T-cell (primary cell): ENCODE measurements at regions not wholly inside any gene's neighbourhood (a gene's known extent, or its start where the extent isn't known, plus 50 kb on each side); places are given as distances from the start of the nearest gene placed in this dataset.

ENCODE experiments used
- ATAC-seq, 4 experiments: fragments of 200-7000 bp in 3 of 4; fragments of 150-1000 bp in 1 of 4; cut with Tn5 transposase; replicated peaks in 1 of 4; 1 replicate in 3 of 4; 2 replicates in 1 of 4; pipeline ENCODE4 v1.10.0; 2021; ENCODE audit warnings: moderate library complexity in 3 of 4, mild to moderate bottlenecking in 2 of 4, moderate number of reproducible peaks in 1 of 4
- CTCF ChIA-PET, 2 donors: fragments of 300-600 bp; sonication (Branson Sonifier 250); formaldehyde crosslinking; loops; one replicate each; lab custom pipeline; 2022; ENCODE audit warnings: antibody characterized with exemption in 2 of 2; lab: Charles Lee
- POLR2A ChIA-PET, 2 donors: fragments of 300-600 bp; sonication (Branson Sonifier 250); formaldehyde crosslinking; loops; one replicate each; lab custom pipeline; 2022; ENCODE audit warnings: antibody characterized with exemption in 2 of 2; lab: Charles Lee
- DNase-seq, 35 experiments: peaks; one replicate each; pipeline versions ENCODE4 v3.0.0 to v3.0.0-alpha.2; 2013 to 2023
- H3K27ac ChIP-seq: one replicate; pipeline ENCODE4 v1.5.1; 2013; ENCODE audit warnings: low read length
- H3K27me3 ChIP-seq, 2 experiments: replicated peaks in 1 of 2; 1 replicate in 1 of 2; 2 replicates in 1 of 2; pipeline versions ENCODE4 v1.6.1 to v1.7.0; 2013; ENCODE audit warnings: low read length in 1 of 2, mixed read lengths in 1 of 2; ENCODE audit not compliant: control insufficient read depth in 2 of 2, insufficient read depth in 2 of 2; ENCODE audit errors: extremely low read depth in 1 of 2
- H3K36me3 ChIP-seq, 2 donors: 1 replicate in 1 of 2; 2 replicates in 1 of 2; pipeline versions ENCODE4 v1.6.1 to v1.7.0; 2013; ENCODE audit warnings: low read length in 1 of 2; ENCODE audit not compliant: control insufficient read depth in 2 of 2, insufficient read depth in 1 of 2; ENCODE audit errors: extremely low read depth in 1 of 2
- H3K4me1 ChIP-seq, 2 experiments: 1 replicate in 1 of 2; 2 replicates in 1 of 2; pipeline versions ENCODE4 v1.6.1 to v1.7.0; 2013; ENCODE audit warnings: low read length in 2 of 2, mixed read lengths in 1 of 2; ENCODE audit not compliant: insufficient read depth in 2 of 2, control insufficient read depth in 1 of 2; ENCODE audit errors: extremely low read depth in 1 of 2
- H3K4me3 ChIP-seq, 2 donors: 1 replicate in 1 of 2; 2 replicates in 1 of 2; pipeline versions ENCODE4 v1.5.1 to v1.7.0; 2013; ENCODE audit warnings: mild to moderate bottlenecking in 2 of 2, low read length in 1 of 2, moderate library complexity in 1 of 2; ENCODE audit not compliant: control insufficient read depth in 1 of 2; ENCODE audit errors: extremely low read depth in 1 of 2
- H3K9me3 ChIP-seq: 2 replicates; pipeline ENCODE4 v1.7.0; 2013
- H3K27ac Mint-ChIP-seq, 2 donors: one replicate each; pipeline ENCODE4 v1.8.0; 2020 to 2021; ENCODE audit warnings: mild to moderate bottlenecking in 2 of 2, mixed read lengths in 2 of 2
- H3K27me3 Mint-ChIP-seq, 2 donors: one replicate each; pipeline ENCODE4 v1.8.0; 2021 to 2022; ENCODE audit warnings: mixed read lengths in 2 of 2
- H3K36me3 Mint-ChIP-seq: one replicate; pipeline ENCODE4 v1.8.0; 2021; ENCODE audit warnings: mixed read lengths
- H3K4me1 Mint-ChIP-seq, 3 donors: one replicate each; pipeline ENCODE4 v1.8.0; 2020 to 2022; ENCODE audit warnings: mixed read lengths in 3 of 3, mild to moderate bottlenecking in 1 of 3
- H3K4me3 Mint-ChIP-seq, 3 donors: one replicate each; pipeline ENCODE4 v1.8.0; 2020 to 2022; ENCODE audit warnings: mild to moderate bottlenecking in 3 of 3, mixed read lengths in 3 of 3, moderate library complexity in 3 of 3
- H3K9me3 Mint-ChIP-seq, 3 donors: one replicate each; pipeline ENCODE4 v1.8.0; 2020 to 2022; ENCODE audit warnings: mixed read lengths in 3 of 3
- WGBS: methylation state at CpG from one replicate; pipeline ENCODE4 v1.1.5; 2013; ENCODE audit warnings: missing lambda C conversion rate; ENCODE audit not compliant: insufficient coverage; 5-methylcytosine and 5-hydroxymethylcytosine counted together

GRCh38 chr12:89139390-89139789, 212.9 kb downstream of the DUSP6 start:
- no peaks in the 10 kb centered on the region for H3K27me3 Mint-ChIP-seq
- no peak overlapping the region for H3K27ac Mint-ChIP-seq
- H3K27ac ChIP-seq = no peak overlapping the region
- 100% methylated on average over 1 of the region's 4 CpGs for WGBS
- H3K9me3 Mint-ChIP-seq = no peaks in the 10 kb centered on the region
- DNase-seq = no peak
- H3K4me1 ChIP-seq = no peaks in the 10 kb centered on the region
- no peak for ATAC-seq
- H3K36me3 ChIP-seq = no peaks in the 10 kb centered on the region
- no peak overlapping the region for H3K4me3 ChIP-seq
- H3K27me3 ChIP-seq = no peaks in the 10 kb centered on the region
- CTCF ChIA-PET = no interaction called here
- POLR2A ChIA-PET = no interaction called here
- no peak overlapping the region for H3K4me3 Mint-ChIP-seq
- H3K9me3 ChIP-seq = no peaks in the 10 kb centered on the region
- no peaks in the 10 kb centered on the region for H3K4me1 Mint-ChIP-seq
- H3K36me3 Mint-ChIP-seq = no peaks in the 10 kb centered on the region

- no peaks in the 10 kb centered on the region for H3K4me1 ChIP-seq
- Mint-ChIP-seq H3K27me3 (no peaks in the 10 kb centered on the region), H3K36me3 (no peaks in the 10 kb centered on the region), H3K4me1 (no peaks in the 10 kb centered on the region), H3K9me3 (no peaks in the 10 kb centered on the region), H3K4me3 (no peak overlapping the region), H3K27ac (no peak overlapping the region)
- CTCF ChIA-PET = no interaction called here
- no peaks in the 10 kb centered on the region for H3K36me3 ChIP-seq
- ATAC-seq (no peak), DNase-seq (no peak)
- H3K27me3 ChIP-seq = no peaks in the 10 kb centered on the region
- POLR2A ChIA-PET = no interaction called here
- H3K27ac ChIP-seq = no peak overlapping the region
- H3K9me3 ChIP-seq = no peaks in the 10 kb centered on the region
- no peak overlapping the region for H3K4me3 ChIP-seq
These were observed 214.1 kb downstream of the DUSP6 start for GRCh38 chr12:89138048-89138852.

GRCh38 chr12:89135976-89136634, 216.2 kb downstream of the DUSP6 start:
- no peak overlapping the region for H3K27ac ChIP-seq
- CTCF ChIA-PET = no interaction called here
- Mint-ChIP-seq H3K4me1 (no peaks in the 10 kb centered on the region), H3K36me3 (no peaks in the 10 kb centered on the region), H3K9me3 (no peaks in the 10 kb centered on the region), H3K27ac (no peak overlapping the region), H3K4me3 (no peak overlapping the region), H3K27me3 (peaks cover 0 to 3% of the 10 kb centered on the region in 2 donors)
- DNase-seq = no peak
- no peaks in the 10 kb centered on the region for H3K36me3 ChIP-seq
- POLR2A ChIA-PET = no interaction called here
- no peak for ATAC-seq
- H3K4me3 ChIP-seq = no peak overlapping the region
- H3K4me1 ChIP-seq = no peaks in the 10 kb centered on the region
- no peaks in the 10 kb centered on the region for H3K27me3 ChIP-seq
- H3K9me3 ChIP-seq = no peaks in the 10 kb centered on the region

GRCh38 chr12:89134213-89134770, 218.0 kb downstream of the DUSP6 start:
- POLR2A ChIA-PET = no interaction called here

GRCh38 chr12:89129167-89129870, 223.0 kb downstream of the DUSP6 start:
- ChIA-PET POLR2A (no interaction called here), CTCF (interaction anchor here in 1 of 2 donors (0.6 kb wide), 1 partner anchor 96 kb away, joined by 4 read pairs; no protein-coding TSS in a partner anchor)
- Histone ChIP-seq H3K4me3 (no peak overlapping the region), H3K4me1 (no peaks in the 10 kb centered on the region), H3K36me3 (no peaks in the 10 kb centered on the region), H3K27me3 (no peaks in the 10 kb centered on the region), H3K9me3 (no peaks in the 10 kb centered on the region), H3K27ac (no peak overlapping the region)
- Mint-ChIP-seq H3K27me3 (peaks cover 0 to 3% of the 10 kb centered on the region in 2 donors), H3K4me3 (no peak overlapping the region), H3K4me1 (no peaks in the 10 kb centered on the region), H3K27ac (no peak overlapping the region), H3K36me3 (no peaks in the 10 kb centered on the region), H3K9me3 (no peaks in the 10 kb centered on the region)
- ATAC-seq (no peak), DNase-seq (no peak)
- WGBS = 83% methylated on average over 3 of the region's 3 CpGs

More at GRCh38 chr12:89134213-89134770, 218.0 kb downstream of the DUSP6 start:
- H3K27ac Mint-ChIP-seq = no peak overlapping the region
- no peak overlapping the region for H3K4me3 ChIP-seq
- H3K36me3 Mint-ChIP-seq = no peaks in the 10 kb centered on the region
- no peak overlapping the region for H3K4me3 Mint-ChIP-seq
- no peak for ATAC-seq
- no peaks in the 10 kb centered on the region for H3K27me3 ChIP-seq
- DNase-seq = no peak
- H3K4me1 ChIP-seq = no peaks in the 10 kb centered on the region
- no peaks in the 10 kb centered on the region for H3K36me3 ChIP-seq
- no peaks in the 10 kb centered on the region for H3K9me3 ChIP-seq
- no peaks in the 10 kb centered on the region for H3K4me1 Mint-ChIP-seq
- no peak overlapping the region for H3K27ac ChIP-seq
- WGBS = no CpG with 5 or more reads among the region's 3 CpGs
- peaks cover 0 to 3% of the 10 kb centered on the region in 2 donors for H3K27me3 Mint-ChIP-seq
- CTCF ChIA-PET = no interaction called here
- H3K9me3 Mint-ChIP-seq = no peaks in the 10 kb centered on the region

- no peak overlapping the region for H3K4me3 ChIP-seq
- 75% methylated on average over 1 of the region's 3 CpGs for WGBS
- no peaks in the 10 kb centered on the region for H3K27me3 ChIP-seq
- H3K4me1 ChIP-seq = no peaks in the 10 kb centered on the region
- H3K36me3 ChIP-seq = no peaks in the 10 kb centered on the region
- no peak for DNase-seq
- Mint-ChIP-seq H3K27me3 (no peaks in the 10 kb centered on the region), H3K4me3 (no peak overlapping the region), H3K27ac (no peak overlapping the region), H3K9me3 (no peaks in the 10 kb centered on the region), H3K36me3 (no peaks in the 10 kb centered on the region), H3K4me1 (no peaks in the 10 kb centered on the region)
- H3K27ac ChIP-seq = no peak overlapping the region
- ChIA-PET CTCF (no interaction called here), POLR2A (interaction anchor here in 1 of 2 donors (0.7 kb wide), 1 partner anchor 391 kb away, joined by 3 read pairs; no protein-coding TSS in a partner anchor)
- no peaks in the 10 kb centered on the region for H3K9me3 ChIP-seq
- no peak for ATAC-seq
These were observed 225.6 kb downstream of the DUSP6 start for GRCh38 chr12:89126712-89127111.
